T-helper 9 cell (primary cell): ENCODE measurements at regions not wholly inside any gene's neighbourhood (a gene's known extent, or its start where the extent isn't known, plus 50 kb on each side); places are given as distances from the start of the nearest gene placed in this dataset.

Source experiments
- DNase-seq: peaks from one replicate; pipeline ENCODE4 v3.0.0-alpha.2; 2020

GRCh38 chr1:30325085-30325935, 398.1 kb downstream of the MATN1 start:
- DNase-seq = no peak

GRCh38 chr1:30324251-30325084, 398.9 kb downstream of the MATN1 start:
- no peak for DNase-seq

GRCh38 chr1:30323841-30324240, 399.5 kb downstream of the MATN1 start:
- DNase-seq = no peak

GRCh38 chr1:30323352-30323751, 400.0 kb downstream of the MATN1 start:
- no peak for DNase-seq

GRCh38 chr1:30322859-30323257, 400.5 kb downstream of the MATN1 start:
- no peak for DNase-seq

GRCh38 chr1:30321996-30322858, 401.2 kb downstream of the MATN1 start:
- DNase-seq = no peak

GRCh38 chr1:30321246-30321910, 402.0 kb downstream of the MATN1 start:
- DNase-seq = no peak

- DNase-seq = no peak
Observed at GRCh38 chr1:30320581-30320890, 402.8 kb downstream of the MATN1 start.

- no peak for DNase-seq
Observed at GRCh38 chr1:30319765-30320580, 403.4 kb downstream of the MATN1 start.

- no peak for DNase-seq
Observed at GRCh38 chr1:30318864-30319718, 404.3 kb downstream of the MATN1 start.

- no peak for DNase-seq
Observed at GRCh38 chr1:30318413-30318812, 405.0 kb downstream of the MATN1 start.

- DNase-seq = no peak
Observed at GRCh38 chr1:30317921-30318320, 405.5 kb downstream of the MATN1 start.

GRCh38 chr1:30316056-30316455, 407.3 kb downstream of the MATN1 start:
- DNase-seq = no peak

GRCh38 chr1:30315185-30315960, 408.0 kb downstream of the MATN1 start:
- DNase-seq = no peak

GRCh38 chr1:30314591-30314990, 408.8 kb downstream of the MATN1 start:
- DNase-seq = no peak

GRCh38 chr1:30313584-30313983, 409.8 kb downstream of the MATN1 start:
- DNase-seq = no peak

GRCh38 chr1:30313176-30313575, 410.2 kb downstream of the MATN1 start:
- no peak for DNase-seq

GRCh38 chr1:30312226-30312625, 411.2 kb downstream of the MATN1 start:
- DNase-seq = no peak

- DNase-seq = no peak
Observed at GRCh38 chr1:30311749-30312148, 411.6 kb downstream of the MATN1 start.
